ENCODE measurements at regions not wholly inside any gene's neighbourhood (a gene's known extent, or its start where the extent isn't known, plus 50 kb on each side); places are given as distances from the start of the nearest gene placed in this dataset.

- Histone ChIP-seq H3K36me3 (no peaks in the 10 kb centered on the region), H3K4me1 (no peaks in the 10 kb centered on the region), H3K27me3 (no peaks in the 10 kb centered on the region), H3K27ac (no peak overlapping the region), H3K4me3 (no peak overlapping the region), H3K9me3 (no peaks in the 10 kb centered on the region)
- TF ChIP-seq CTCF (IDR thresholded peaks at IDR 0.05), result no peak
- DNase-seq, result no peak
- intact Hi-C loops (cut with DNase I; ENCODE audit: low total_unique reads), result no loop called here
Observed at GRCh38 chr5:62115014-62115413, 191.0 kb upstream of the KIF2A start.

GRCh38 chr5:62124266-62124665 lies 181.7 kb upstream of the KIF2A start:
- no peak overlapping the region for H3K27ac ChIP-seq
- no peak overlapping the region for H3K4me3 ChIP-seq
- H3K36me3 ChIP-seq, result no peaks in the 10 kb centered on the region
- intact Hi-C loops (cut with DNase I; ENCODE audit: low total_unique reads), result no loop called here
- H3K9me3 ChIP-seq, result no peaks in the 10 kb centered on the region
- H3K27me3 ChIP-seq, result no peaks in the 10 kb centered on the region
- H3K4me1 ChIP-seq, result no peaks in the 10 kb centered on the region
- DNase-seq, result no peak
- no peak for TF ChIP-seq CTCF (IDR thresholded peaks at IDR 0.05)

GRCh38 chr5:62126090-62126489 lies 179.9 kb upstream of the KIF2A start:
- Histone ChIP-seq H3K27me3 (no peaks in the 10 kb centered on the region), H3K9me3 (no peaks in the 10 kb centered on the region), H3K4me1 (no peaks in the 10 kb centered on the region), H3K27ac (no peak overlapping the region), H3K4me3 (no peak overlapping the region), H3K36me3 (no peaks in the 10 kb centered on the region)
- TF ChIP-seq CTCF (IDR thresholded peaks at IDR 0.05), result no peak
- intact Hi-C loops (cut with DNase I; ENCODE audit: low total_unique reads), result no loop called here
- no peak for DNase-seq

GRCh38 chr5:62127098-62127736 lies 178.8 kb upstream of the KIF2A start:
- H3K4me3 ChIP-seq, result no peak overlapping the region
- intact Hi-C loops (cut with DNase I; ENCODE audit: low total_unique reads), result no loop called here
- H3K9me3 ChIP-seq, result no peaks in the 10 kb centered on the region
- no peaks in the 10 kb centered on the region for H3K4me1 ChIP-seq
- no peak overlapping the region for H3K27ac ChIP-seq
- H3K36me3 ChIP-seq, result no peaks in the 10 kb centered on the region
- no peaks in the 10 kb centered on the region for H3K27me3 ChIP-seq
- DNase-seq, result no peak
- no peak for TF ChIP-seq CTCF (IDR thresholded peaks at IDR 0.05)

GRCh38 chr5:62130107-62130506 lies 175.9 kb upstream of the KIF2A start:
- no peak for TF ChIP-seq CTCF (IDR thresholded peaks at IDR 0.05)
- intact Hi-C loops (cut with DNase I; ENCODE audit: low total_unique reads), result no loop called here
- no peak for DNase-seq

GRCh38 chr5:62132276-62132675 lies 173.7 kb upstream of the KIF2A start:
- TF ChIP-seq CTCF (IDR thresholded peaks at IDR 0.05), result no peak

More at GRCh38 chr5:62130107-62130506, 175.9 kb upstream of the KIF2A start:
- Histone ChIP-seq H3K27ac (no peak overlapping the region), H3K27me3 (no peaks in the 10 kb centered on the region), H3K4me3 (no peak overlapping the region), H3K36me3 (no peaks in the 10 kb centered on the region), H3K4me1 (no peaks in the 10 kb centered on the region), H3K9me3 (no peaks in the 10 kb centered on the region)

More at GRCh38 chr5:62132276-62132675, 173.7 kb upstream of the KIF2A start:
- H3K27ac ChIP-seq, result no peak overlapping the region
- H3K4me3 ChIP-seq, result no peak overlapping the region
- H3K9me3 ChIP-seq, result no peaks in the 10 kb centered on the region
- intact Hi-C loops (cut with DNase I; ENCODE audit: low total_unique reads), result no loop called here
- H3K27me3 ChIP-seq, result no peaks in the 10 kb centered on the region
- H3K4me1 ChIP-seq, result no peaks in the 10 kb centered on the region
- H3K36me3 ChIP-seq, result no peaks in the 10 kb centered on the region
- no peak for DNase-seq
